ELR (cell line): ENCODE measurements at regions not wholly inside any gene's neighbourhood (a gene's known extent, or its start where the extent isn't known, plus 50 kb on each side); places are given as distances from the start of the nearest gene placed in this dataset.
"Not testable (repeated sequence)": the region's sequence is repeated elsewhere in the genome, so short reads cannot be mapped to it uniquely, and the experiment has no call there.

ENCODE experiments used
- DNase-seq: peaks from one replicate; pipeline ENCODE4 v3.0.0-alpha.2; 2015; ENCODE audit warnings: low read depth

DNA sequence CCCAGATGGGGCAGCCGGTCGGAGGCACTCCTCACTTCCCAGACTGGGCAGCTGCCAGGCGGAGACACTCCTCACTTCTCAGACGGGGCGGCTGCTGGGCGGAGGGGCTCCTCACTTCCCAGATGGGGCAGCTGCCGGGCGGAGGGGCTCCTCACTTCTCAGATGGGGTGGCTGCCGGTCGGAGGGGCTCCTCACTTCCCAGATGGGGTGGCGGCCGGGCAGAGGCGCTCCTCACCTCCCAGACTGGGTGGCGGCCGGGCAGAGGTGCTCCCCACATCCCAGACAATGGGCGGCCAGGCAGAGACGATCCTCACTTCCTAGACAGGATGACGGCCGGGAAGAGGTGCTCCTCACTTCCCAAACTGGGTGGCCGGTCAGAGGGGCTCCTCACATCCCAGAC lies 55.2 kb upstream of the DHRS4 start:
- DNase-seq, result not testable (repeated sequence)

DNA sequence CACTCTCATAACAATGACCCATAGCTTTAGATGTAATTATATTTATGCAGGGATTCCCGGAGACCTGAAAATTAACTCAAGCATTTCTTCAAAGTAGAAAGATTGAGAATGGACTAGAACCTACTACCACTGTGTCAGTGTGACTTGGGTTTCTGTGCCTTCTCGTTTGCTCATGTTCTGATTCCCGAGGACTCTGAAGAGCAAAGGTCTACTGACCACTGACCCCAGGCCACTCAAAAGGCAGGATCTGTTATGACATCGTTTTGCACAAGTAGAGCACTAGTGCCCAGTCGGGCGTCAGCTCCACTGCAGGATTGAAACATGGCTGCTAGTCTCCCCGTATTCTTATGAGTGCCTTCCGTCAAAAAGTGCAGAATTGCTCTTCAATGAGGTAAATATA lies 53.8 kb upstream of the DHRS4 start:
- DNase-seq, result no peak

DNA sequence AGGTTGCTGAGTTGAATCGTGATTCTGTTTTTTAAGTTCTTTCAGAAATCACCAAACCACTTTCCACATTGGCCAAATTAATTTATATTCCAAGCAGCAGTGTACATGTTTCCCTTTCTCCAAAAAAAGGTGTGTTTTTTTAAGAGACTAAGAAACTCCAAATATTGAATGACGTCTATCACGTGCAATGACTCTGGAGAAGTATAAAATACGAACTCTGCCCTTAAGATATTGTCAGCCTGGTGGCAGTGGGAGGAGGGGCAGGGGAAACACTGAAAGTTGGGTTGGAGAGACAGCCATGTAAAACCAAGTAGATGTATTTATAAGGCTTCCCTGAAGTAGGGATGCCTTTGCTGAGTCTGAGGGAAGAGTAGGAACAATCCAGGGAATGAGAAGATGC lies 50.1 kb upstream of the DHRS4 start:
- DNase-seq, result no peak
